LNCaP clone FGC (cell line): ENCODE measurements at regions not wholly inside any gene's neighbourhood (a gene's known extent, or its start where the extent isn't known, plus 50 kb on each side); places are given as distances from the start of the nearest gene placed in this dataset.

ENCODE experiments used
- DNase-seq: peaks from one replicate; pipeline ENCODE4 v3.0.0-alpha.2; 2011; ENCODE audit warnings: low read depth
- H3K4me3 ChIP-seq: 2 replicates; pipeline ENCODE4 v1.5.1; 2011; ENCODE audit warnings: mild to moderate bottlenecking, low read depth, low read length, control low read depth
- CTCF ChIP-seq: IDR thresholded peaks from 2 replicates; pipeline ENCODE4 v1.5.1; 2012; ENCODE audit warnings: mild to moderate bottlenecking; ENCODE audit not compliant: control insufficient read depth, insufficient read depth; ENCODE audit errors: extremely low read depth

- no peak for TF ChIP-seq CTCF
- H3K4me3 ChIP-seq, result no peak overlapping the region
- no peak for DNase-seq
Measured at GRCh38 chr4:123858465-123858864, 461.9 kb downstream of the SPRY1 start.

GRCh38 chr4:123862812-123863211 is 466.2 kb downstream of the SPRY1 start:
- no peak overlapping the region for H3K4me3 ChIP-seq
- no peak for TF ChIP-seq CTCF
- DNase-seq, result no peak

GRCh38 chr4:123866796-123867195 is 470.2 kb downstream of the SPRY1 start:
- TF ChIP-seq CTCF, result no peak
- no peak for DNase-seq
- H3K4me3 ChIP-seq, result no peak overlapping the region

DNA sequence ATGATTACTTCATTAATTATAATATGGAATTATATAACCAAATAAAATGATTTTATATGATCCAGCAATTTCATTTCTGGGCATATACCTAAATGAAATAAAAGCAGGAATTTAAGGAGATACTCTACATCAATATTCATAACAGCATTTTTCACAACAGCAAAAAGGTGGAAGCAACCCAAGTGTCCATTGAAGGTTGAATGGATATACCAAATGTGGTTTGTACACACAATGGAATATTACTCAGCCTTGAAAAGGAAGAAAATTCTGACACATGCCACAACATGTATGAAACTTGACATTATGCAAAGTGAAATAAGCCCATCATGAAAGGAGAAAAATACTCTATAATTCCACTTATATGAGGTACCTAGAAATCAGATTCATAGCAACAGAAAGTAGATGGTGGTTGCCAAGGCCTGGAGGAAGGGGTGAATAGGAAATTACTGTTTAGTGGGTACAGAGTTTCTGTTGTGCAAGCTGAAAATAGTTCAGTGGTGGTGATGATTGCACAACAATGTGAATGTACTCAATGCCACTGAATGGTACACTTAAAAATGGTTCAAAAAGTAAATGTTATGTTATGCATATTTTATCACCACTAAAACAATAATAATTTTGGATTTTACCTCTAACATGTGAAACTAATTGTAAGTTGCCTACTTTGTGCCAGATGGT is 471.5 kb downstream of the SPRY1 start:
- H3K4me3 ChIP-seq, result no peak overlapping the region
- no peak for DNase-seq
- TF ChIP-seq CTCF, result no peak

DNA sequence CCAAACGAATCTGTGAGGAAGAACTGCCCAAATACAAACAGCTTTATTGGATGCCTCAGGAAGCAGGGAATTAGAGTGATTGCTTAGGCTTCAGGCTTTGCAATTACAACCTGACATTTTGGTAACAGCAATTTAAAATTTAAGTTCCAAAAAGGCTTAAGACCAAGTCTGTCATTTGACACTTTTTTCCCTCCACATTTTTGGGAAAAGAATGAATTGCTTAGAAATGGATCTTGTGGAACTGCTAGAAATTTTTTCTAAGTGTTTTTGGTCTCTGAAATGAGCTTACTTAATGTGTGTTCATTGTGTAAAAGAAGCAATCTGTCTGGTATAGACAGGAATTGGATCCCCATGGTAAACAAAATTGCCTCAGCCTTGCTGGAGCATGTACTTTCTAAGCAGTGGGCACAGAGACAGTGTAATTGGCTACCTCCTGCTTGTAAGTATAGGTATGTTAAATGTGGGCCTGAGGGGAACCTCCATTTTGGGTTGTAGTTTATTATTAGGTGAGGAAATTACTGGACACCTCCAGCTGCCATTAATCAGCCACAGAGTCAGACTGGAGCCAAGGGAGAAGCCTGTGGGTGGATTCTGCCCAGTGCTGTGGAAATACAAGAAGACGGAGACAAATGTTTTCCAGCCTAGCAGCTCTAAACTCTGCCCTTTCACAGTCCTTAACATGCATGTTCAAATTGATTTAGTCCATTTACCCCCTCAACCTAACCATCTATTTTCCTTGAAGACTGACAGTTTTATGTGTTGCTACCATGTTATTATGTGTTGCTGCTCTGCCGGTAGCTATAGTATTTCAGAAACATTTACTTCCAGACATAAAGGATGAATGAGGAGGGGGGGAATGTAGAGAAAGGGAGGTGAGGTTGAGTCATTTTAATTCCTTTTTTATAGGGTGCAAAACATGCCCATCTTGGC is 473.0 kb downstream of the SPRY1 start:
- H3K4me3 ChIP-seq, result no peak overlapping the region
- no peak for DNase-seq
- no peak for TF ChIP-seq CTCF

- TF ChIP-seq CTCF, result no peak
- no peak overlapping the region for H3K4me3 ChIP-seq
- DNase-seq, result no peak
Measured at GRCh38 chr4:123870216-123870876, 473.8 kb downstream of the SPRY1 start.
